Panc1 (cell line): ENCODE measurements at regions not wholly inside any gene's neighbourhood (a gene's known extent, or its start where the extent isn't known, plus 50 kb on each side); places are given as distances from the start of the nearest gene placed in this dataset.

Experiments
- ATAC-seq: fragments of 200-7000 bp; cut with Tn5 transposase; 2 replicates; pipeline ENCODE4 v1.9.1; 2020; ENCODE audit warnings: mild to moderate bottlenecking, moderate library complexity
- BruUV-seq: library from RNA; stranded (reverse); fragments of 400-500 nt; replicated peaks from 2 replicates; lab custom pipeline; 2021; lab: Mats Ljungman, UMichigan
- CTCF ChIA-PET: fragments of 300-600 bp; sonication (Branson Sonifier 250); formaldehyde crosslinking; loops from one replicate; lab custom pipeline; 2022; ENCODE audit warnings: antibody characterized with exemption; lab: Charles Lee
- POLR2A ChIA-PET: fragments of 300-600 bp; sonication (Branson Sonifier 250); formaldehyde crosslinking; loops from one replicate; lab custom pipeline; 2022; ENCODE audit warnings: antibody characterized with exemption; lab: Charles Lee
- DNase-seq: peaks from one replicate; pipeline ENCODE4 v3.0.0-alpha.2; 2010; ENCODE audit warnings: low read depth, low spot score
- H3K27ac ChIP-seq: 2 replicates; pipeline ENCODE4 v1.5.1; 2011; ENCODE audit warnings: mild to moderate bottlenecking, low read length, inconsistent platforms
- H3K27me3 ChIP-seq: fragments of 200-500 bp; sonication (Bioruptor generic); 2 replicates; pipeline ENCODE4 v1.6.0; 2014; ENCODE audit warnings: low read length, inconsistent platforms; ENCODE audit not compliant: control insufficient read depth, insufficient read depth
- H3K36me3 ChIP-seq: fragments of 200-500 bp; sonication (Bioruptor generic); 2 replicates; pipeline ENCODE4 v1.5.1; 2014; ENCODE audit warnings: inconsistent platforms, mild to moderate bottlenecking, low read length, moderate library complexity; ENCODE audit not compliant: control insufficient read depth, insufficient read depth
- H3K4me1 ChIP-seq: 2 replicates; pipeline ENCODE4 v1.5.1; 2011; ENCODE audit warnings: inconsistent platforms, mild to moderate bottlenecking, low read length, moderate library complexity; ENCODE audit not compliant: control insufficient read depth, insufficient read depth
- H3K4me3 ChIP-seq, 2 experiments: 2 replicates each; pipeline ENCODE4 v1.5.1; 2011 to 2012; ENCODE audit warnings: low read depth in 2 of 2, low read length in 2 of 2, mild to moderate bottlenecking in 2 of 2, inconsistent platforms in 1 of 2, moderate library complexity in 1 of 2
- H3K9me3 ChIP-seq: fragments of 200-500 bp; sonication (Bioruptor generic); 2 replicates; pipeline ENCODE4 v1.5.1; 2014; ENCODE audit warnings: low read depth, mild to moderate bottlenecking, inconsistent platforms, low read length, moderate library complexity; ENCODE audit not compliant: control insufficient read depth, insufficient read depth
- POLR2AphosphoS5 ChIP-seq: IDR thresholded peaks from 2 replicates; pipeline ENCODE4 v1.6.1; 2012; ENCODE audit warnings: mild to moderate bottlenecking, low read depth, low read length, moderate library complexity
- REST ChIP-seq, 2 experiments: IDR thresholded peaks; 2 replicates each; pipeline ENCODE4 v1.6.1; 2011 to 2012; ENCODE audit warnings: low read depth in 2 of 2, control low read depth in 1 of 2, low read length in 1 of 2, mild to moderate bottlenecking in 1 of 2, moderate library complexity in 1 of 2; ENCODE audit not compliant: insufficient read depth in 1 of 2
- SIN3A ChIP-seq: IDR thresholded peaks from 2 replicates; pipeline ENCODE4 v1.6.1; 2012; ENCODE audit warnings: low read depth, mild to moderate bottlenecking, low read length, moderate library complexity, borderline replicate concordance; ENCODE audit not compliant: insufficient read depth
- TCF7L2 ChIP-seq: IDR thresholded peaks from 2 replicates; pipeline ENCODE4 v1.6.1; 2011; ENCODE audit warnings: mild to moderate bottlenecking, low read depth, low read length, inconsistent platforms
- in situ Hi-C: cut with HindIII; loops from 2 replicates; pipeline ENCODE4 v1.10.0; 2016; ENCODE audit warnings: low sequenced_read_pairs, low pct_unique_long_range_greater_than_20kb
- intact Hi-C: fragments of 100-400 bp; cut with micrococcal nuclease; formaldehyde crosslinking; loops from one replicate; pipeline ENCODE4 v1.10.0; 2022; ENCODE audit not compliant: unreplicated experiment
- TF ChIP-seq, protein P1 (sequence below): fragments of 450-650 bp; IDR thresholded peaks from 2 replicates; pipeline ENCODE4 v1.5.1; 2017; ENCODE audit warnings: mild to moderate bottlenecking

DNA sequence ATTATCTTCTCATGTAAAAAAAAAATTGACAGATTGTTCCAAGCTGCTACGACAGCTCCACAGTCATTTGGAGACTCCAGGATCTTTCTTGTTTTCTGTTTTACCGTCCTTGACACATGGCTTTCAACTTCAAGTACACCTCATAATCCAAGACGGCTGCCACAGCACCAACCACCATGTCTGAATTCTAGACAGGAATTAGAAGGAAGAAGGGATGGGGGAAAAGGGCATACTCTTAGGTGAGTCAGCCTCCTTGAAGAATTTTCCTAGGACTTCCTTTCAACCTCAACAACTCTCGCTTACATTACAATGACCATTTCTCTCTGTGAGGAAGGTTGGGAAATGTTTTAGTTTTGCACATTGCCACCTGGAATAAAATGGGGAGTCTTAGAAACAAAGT, 110.3 kb upstream of the TNR start:
- H3K9me3 ChIP-seq = no peaks in the 10 kb centered on the region
- no peaks in the 10 kb centered on the region for H3K36me3 ChIP-seq
- ChIA-PET CTCF (no interaction called here), POLR2A (no interaction called here)
- no peak overlapping the region for H3K4me3 ChIP-seq
- no TSS peak for BruUV-seq
- no peaks in the 10 kb centered on the region for H3K4me1 ChIP-seq
- intact Hi-C loops (no loop called here), in situ Hi-C loops (no loop called here)
- TF ChIP-seq REST (IDR thresholded peaks at IDR 0.05; ENCODE audit: insufficient read depth in 1 of 2, low read depth in 2 of 2, low read length in 1 of 2) (no peak), POLR2AphosphoS5 (no peak), TCF7L2 (no peak), SIN3A (no peak)
- TF ChIP-seq, protein P1, sequence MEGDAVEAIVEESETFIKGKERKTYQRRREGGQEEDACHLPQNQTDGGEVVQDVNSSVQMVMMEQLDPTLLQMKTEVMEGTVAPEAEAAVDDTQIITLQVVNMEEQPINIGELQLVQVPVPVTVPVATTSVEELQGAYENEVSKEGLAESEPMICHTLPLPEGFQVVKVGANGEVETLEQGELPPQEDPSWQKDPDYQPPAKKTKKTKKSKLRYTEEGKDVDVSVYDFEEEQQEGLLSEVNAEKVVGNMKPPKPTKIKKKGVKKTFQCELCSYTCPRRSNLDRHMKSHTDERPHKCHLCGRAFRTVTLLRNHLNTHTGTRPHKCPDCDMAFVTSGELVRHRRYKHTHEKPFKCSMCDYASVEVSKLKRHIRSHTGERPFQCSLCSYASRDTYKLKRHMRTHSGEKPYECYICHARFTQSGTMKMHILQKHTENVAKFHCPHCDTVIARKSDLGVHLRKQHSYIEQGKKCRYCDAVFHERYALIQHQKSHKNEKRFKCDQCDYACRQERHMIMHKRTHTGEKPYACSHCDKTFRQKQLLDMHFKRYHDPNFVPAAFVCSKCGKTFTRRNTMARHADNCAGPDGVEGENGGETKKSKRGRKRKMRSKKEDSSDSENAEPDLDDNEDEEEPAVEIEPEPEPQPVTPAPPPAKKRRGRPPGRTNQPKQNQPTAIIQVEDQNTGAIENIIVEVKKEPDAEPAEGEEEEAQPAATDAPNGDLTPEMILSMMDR = no peak
- H3K27ac ChIP-seq = no peak overlapping the region
- DNase-seq (no peak), ATAC-seq (no peak)
- H3K27me3 ChIP-seq = peaks cover 9% of the 10 kb centered on the region; the same call in 1 of the 2 replicates

- H3K36me3 ChIP-seq = no peaks in the 10 kb centered on the region
- intact Hi-C loops (no loop called here), in situ Hi-C loops (no loop called here)
- ChIA-PET CTCF (no interaction called here), POLR2A (no interaction called here)
- no peak overlapping the region for H3K4me3 ChIP-seq
- no peaks in the 10 kb centered on the region for H3K9me3 ChIP-seq
- DNase-seq = no peak
- TF ChIP-seq TCF7L2 (no peak), REST (IDR thresholded peaks at IDR 0.05; ENCODE audit: insufficient read depth in 1 of 2, low read depth in 2 of 2, low read length in 1 of 2) (no peak), SIN3A (no peak), POLR2AphosphoS5 (no peak)
- TF ChIP-seq, protein P1 = no peak
- no peaks in the 10 kb centered on the region for H3K4me1 ChIP-seq
- no peak for ATAC-seq
- H3K27me3 ChIP-seq = peaks cover 9% of the 10 kb centered on the region; the same call in 1 of the 2 replicates
- H3K27ac ChIP-seq = no peak overlapping the region
- BruUV-seq = no TSS peak
Observed at GRCh38 chr1:175851749-175852148, 108.4 kb upstream of the TNR start.
